ENCODE measurements at regions not wholly inside any gene's neighbourhood (a gene's known extent, or its start where the extent isn't known, plus 50 kb on each side); places are given as distances from the start of the nearest gene placed in this dataset.

DNA sequence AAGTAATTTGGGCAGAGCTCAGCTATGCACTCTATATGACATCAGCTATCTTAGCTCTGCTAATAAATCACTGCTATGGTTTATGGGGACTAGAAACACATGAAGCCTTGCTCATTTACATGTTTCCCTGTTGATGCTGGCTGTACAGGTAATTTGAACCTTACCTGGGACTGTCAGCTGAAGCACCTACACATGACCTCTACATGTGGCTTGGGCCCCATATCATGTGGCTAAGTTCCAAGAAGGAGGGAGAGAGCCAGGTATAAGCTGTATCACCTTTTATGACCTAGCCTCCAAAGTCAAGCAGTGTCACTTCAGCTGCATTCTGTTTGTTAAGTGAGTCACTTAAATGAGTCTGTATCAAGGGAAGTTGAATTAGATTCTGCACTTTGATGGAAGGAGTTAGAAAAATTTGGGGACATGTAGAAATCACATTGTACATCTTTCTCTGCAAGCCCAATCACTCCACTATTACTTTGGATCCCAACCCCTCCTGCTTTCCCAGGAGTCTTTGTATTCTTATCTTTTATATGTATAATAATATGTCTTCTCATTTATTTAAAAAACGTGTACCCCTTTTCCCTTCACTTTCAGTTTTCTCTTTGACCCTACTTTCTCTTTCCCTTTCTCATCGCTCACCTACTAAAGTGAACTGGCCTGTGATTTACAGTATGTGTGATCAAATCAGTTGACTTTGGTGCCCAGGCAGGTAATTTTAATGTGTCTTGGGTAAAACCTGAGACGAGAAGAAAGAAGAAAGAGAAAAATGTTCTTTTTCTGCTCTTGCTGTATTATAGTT, 53.4 kb upstream of the PRKACB start:
- Histone ChIP-seq H3K9me3 (no peaks in the 10 kb centered on the region), H3K27ac (no peak overlapping the region), H3K36me3 (no peaks in the 10 kb centered on the region), H3K27me3 (no peaks in the 10 kb centered on the region), H3K4me1 (peaks cover 0 to 11% (median 3%) of the 10 kb centered on the region in 4 donors), H3K4me3 (no peak overlapping the region)
- DNase-seq, result no peak
- intact Hi-C loops (cut with DNase I), result no loop called here
- WGBS, 2 donors, result 13 to 24% methylated on average over 3 of the region's 3 CpGs
- TF ChIP-seq POLR2AphosphoS5 (IDR thresholded peaks at IDR 0.05) (no peak), EP300 (IDR thresholded peaks at IDR 0.05) (no peak), POLR2A (IDR thresholded peaks at IDR 0.05) (no peak)
- TF ChIP-seq, protein P1, sequence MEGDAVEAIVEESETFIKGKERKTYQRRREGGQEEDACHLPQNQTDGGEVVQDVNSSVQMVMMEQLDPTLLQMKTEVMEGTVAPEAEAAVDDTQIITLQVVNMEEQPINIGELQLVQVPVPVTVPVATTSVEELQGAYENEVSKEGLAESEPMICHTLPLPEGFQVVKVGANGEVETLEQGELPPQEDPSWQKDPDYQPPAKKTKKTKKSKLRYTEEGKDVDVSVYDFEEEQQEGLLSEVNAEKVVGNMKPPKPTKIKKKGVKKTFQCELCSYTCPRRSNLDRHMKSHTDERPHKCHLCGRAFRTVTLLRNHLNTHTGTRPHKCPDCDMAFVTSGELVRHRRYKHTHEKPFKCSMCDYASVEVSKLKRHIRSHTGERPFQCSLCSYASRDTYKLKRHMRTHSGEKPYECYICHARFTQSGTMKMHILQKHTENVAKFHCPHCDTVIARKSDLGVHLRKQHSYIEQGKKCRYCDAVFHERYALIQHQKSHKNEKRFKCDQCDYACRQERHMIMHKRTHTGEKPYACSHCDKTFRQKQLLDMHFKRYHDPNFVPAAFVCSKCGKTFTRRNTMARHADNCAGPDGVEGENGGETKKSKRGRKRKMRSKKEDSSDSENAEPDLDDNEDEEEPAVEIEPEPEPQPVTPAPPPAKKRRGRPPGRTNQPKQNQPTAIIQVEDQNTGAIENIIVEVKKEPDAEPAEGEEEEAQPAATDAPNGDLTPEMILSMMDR (IDR thresholded peaks at IDR 0.05), result no peak

DNA sequence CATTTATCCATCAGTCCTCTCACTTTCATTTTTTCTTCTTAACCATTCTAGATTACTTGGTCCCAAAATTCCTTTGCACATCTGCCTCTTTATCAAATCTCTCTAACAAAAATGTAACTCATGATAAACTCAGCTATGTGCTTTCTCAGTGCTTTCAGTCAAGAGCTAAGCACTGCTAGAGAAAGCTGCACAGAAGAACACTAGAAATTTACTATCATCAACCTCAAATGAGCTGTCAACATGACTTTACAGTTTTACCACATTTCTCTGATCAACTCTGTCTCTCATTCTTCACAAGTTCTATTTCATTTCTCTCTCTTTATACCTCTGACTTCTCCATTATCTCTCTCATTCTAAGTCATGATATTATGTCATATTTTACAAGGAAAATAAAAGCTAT, 54.2 kb upstream of the PRKACB start:
- Histone ChIP-seq H3K27ac (no peak overlapping the region), H3K9me3 (no peaks in the 10 kb centered on the region), H3K4me3 (no peak overlapping the region), H3K4me1 (peaks cover 0 to 11% (median 3%) of the 10 kb centered on the region in 4 donors), H3K27me3 (no peaks in the 10 kb centered on the region), H3K36me3 (no peaks in the 10 kb centered on the region)
- TF ChIP-seq EP300 (IDR thresholded peaks at IDR 0.05) (no peak), POLR2AphosphoS5 (IDR thresholded peaks at IDR 0.05) (no peak), POLR2A (IDR thresholded peaks at IDR 0.05) (no peak)
- TF ChIP-seq, protein P1 (IDR thresholded peaks at IDR 0.05), result no peak
- intact Hi-C loops (cut with DNase I), result no loop called here
- DNase-seq, result no peak

DNA sequence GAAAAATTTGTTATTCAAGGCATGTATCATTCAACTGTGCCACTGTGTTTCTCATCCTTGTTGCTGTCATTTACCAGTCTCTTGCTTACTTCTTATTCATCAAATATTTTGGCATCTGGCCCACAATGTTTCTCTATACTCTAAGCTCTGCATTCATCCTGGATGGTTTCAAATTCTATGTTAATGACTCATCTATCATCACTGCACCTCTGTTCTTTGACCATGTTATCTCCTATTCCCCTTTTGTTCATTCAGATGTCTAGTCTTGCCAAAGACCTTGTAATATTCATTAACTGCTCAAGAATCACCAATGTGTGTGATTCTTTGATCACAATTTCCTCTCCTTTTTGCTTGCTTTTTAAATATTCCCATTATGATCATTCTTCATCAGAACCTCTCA, 54.6 kb upstream of the PRKACB start:
- Histone ChIP-seq H3K9me3 (no peaks in the 10 kb centered on the region), H3K27me3 (no peaks in the 10 kb centered on the region), H3K4me3 (no peak overlapping the region), H3K27ac (no peak overlapping the region), H3K36me3 (no peaks in the 10 kb centered on the region), H3K4me1 (peaks cover 0 to 11% (median 3%) of the 10 kb centered on the region in 4 donors)
- intact Hi-C loops (cut with DNase I), result no loop called here
- TF ChIP-seq EP300 (IDR thresholded peaks at IDR 0.05) (no peak), POLR2A (IDR thresholded peaks at IDR 0.05) (no peak), POLR2AphosphoS5 (IDR thresholded peaks at IDR 0.05) (no peak)
- TF ChIP-seq, protein P1 (IDR thresholded peaks at IDR 0.05), result no peak
- DNase-seq, result no peak

DNA sequence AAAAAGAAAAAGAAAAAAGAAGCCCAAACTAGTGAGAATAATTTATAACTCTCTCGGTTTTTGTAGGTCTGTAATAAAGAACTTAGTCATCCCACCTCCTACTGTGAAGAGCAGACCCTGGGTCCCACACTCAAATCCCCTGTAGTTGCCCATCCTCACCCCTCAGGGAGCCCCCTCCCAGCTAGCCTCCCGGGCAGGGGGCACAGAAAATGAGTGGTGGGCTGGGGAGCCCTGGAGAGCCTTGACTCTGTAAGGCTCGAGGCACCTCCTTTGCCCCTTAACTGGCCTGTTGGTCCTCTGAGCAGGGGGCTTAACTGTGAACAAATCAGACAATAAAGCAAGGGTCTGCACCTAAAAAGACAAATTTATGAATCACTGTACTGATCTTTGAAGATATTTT, 57.5 kb upstream of the PRKACB start:
- Histone ChIP-seq H3K36me3 (no peaks in the 10 kb centered on the region), H3K27me3 (no peaks in the 10 kb centered on the region), H3K4me1 (peaks cover 0 to 11% (median 0%) of the 10 kb centered on the region in 4 donors), H3K27ac (no peak overlapping the region), H3K9me3 (no peaks in the 10 kb centered on the region), H3K4me3 (no peak overlapping the region)
- TF ChIP-seq, protein P1 (IDR thresholded peaks at IDR 0.05), result no peak
- TF ChIP-seq POLR2A (IDR thresholded peaks at IDR 0.05) (no peak), EP300 (IDR thresholded peaks at IDR 0.05) (no peak), POLR2AphosphoS5 (IDR thresholded peaks at IDR 0.05) (no peak)
- no peak for DNase-seq
- intact Hi-C loops (cut with DNase I), result no loop called here
- WGBS, 2 donors, result 85 to 86% methylated on average over 3 of the region's 3 CpGs

DNA sequence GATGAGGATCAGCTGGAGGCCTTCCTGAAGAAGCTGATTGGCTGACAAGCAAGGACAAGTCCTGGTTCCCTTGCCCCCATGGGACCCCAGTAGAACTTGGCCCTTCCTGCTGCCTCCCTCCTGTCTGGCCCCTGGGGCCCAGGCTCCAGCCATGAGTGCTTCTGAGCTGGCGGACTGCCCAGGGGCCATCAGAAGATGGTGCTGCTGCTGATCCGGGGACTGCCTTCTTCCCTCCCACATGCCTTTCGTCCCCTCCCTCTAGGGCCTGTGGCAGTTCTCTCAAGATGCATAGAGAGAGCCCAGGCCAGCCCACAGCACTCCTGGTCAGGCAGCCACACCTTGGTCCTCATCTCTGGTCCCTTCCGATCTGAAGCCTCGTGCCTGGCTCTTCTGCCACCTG, 57.9 kb upstream of the PRKACB start:
- H3K9me3 ChIP-seq, result no peaks in the 10 kb centered on the region
- H3K4me1 ChIP-seq, result peaks cover 0 to 11% (median 0%) of the 10 kb centered on the region in 4 donors
- no peak overlapping the region for H3K27ac ChIP-seq
- no peak for DNase-seq
- TF ChIP-seq, protein P1 (IDR thresholded peaks at IDR 0.05), result no peak
- no peaks in the 10 kb centered on the region for H3K27me3 ChIP-seq
- H3K4me3 ChIP-seq, result no peak overlapping the region
- no peaks in the 10 kb centered on the region for H3K36me3 ChIP-seq
- intact Hi-C loops (cut with DNase I), result no loop called here
- whole genome bisulfite sequencing, 2 donors, result 87 to 89% methylated on average over 5 of the region's 5 CpGs
